MV-4-11 (cell line): ENCODE measurements at regions not wholly inside any gene's neighbourhood (a gene's known extent, or its start where the extent isn't known, plus 50 kb on each side); places are given as distances from the start of the nearest gene placed in this dataset.

Experiments used
- DNase-seq: peaks from one replicate; lab custom pipeline; 2025; lab: John Stamatoyannopoulos, UW

- no peak for DNase-seq
Measured at GRCh38 chr14:97655169-97655948, 858.2 kb downstream of the VRK1 start.

GRCh38 chr14:97657609-97658008, 860.4 kb downstream of the VRK1 start:
- no peak for DNase-seq

- no peak for DNase-seq
Measured at GRCh38 chr14:97687944-97688630, 890.9 kb downstream of the VRK1 start.

- no peak for DNase-seq
Measured at GRCh38 chr14:97688631-97689336, 891.6 kb downstream of the VRK1 start.

- DNase-seq = no peak
Measured at GRCh38 chr14:97692084-97692483, 894.9 kb downstream of the VRK1 start.

GRCh38 chr14:97695456-97695981, 898.3 kb downstream of the VRK1 start:
- no peak for DNase-seq

GRCh38 chr14:97697772-97698171, 900.6 kb downstream of the VRK1 start:
- DNase-seq = peak; percentile 4

GRCh38 chr14:97699026-97699425, 901.8 kb downstream of the VRK1 start:
- DNase-seq = no peak

GRCh38 chr14:97703006-97703760, 906.0 kb downstream of the VRK1 start:
- DNase-seq = no peak

- no peak for DNase-seq
Measured at GRCh38 chr14:97704316-97704885, 907.2 kb downstream of the VRK1 start.

- no peak for DNase-seq
Measured at GRCh38 chr14:97705107-97705506, 907.9 kb downstream of the VRK1 start.

- DNase-seq = peak; percentile 7
Measured at GRCh38 chr14:97705976-97706375, 908.8 kb downstream of the VRK1 start.

- peak; percentile 38 for DNase-seq
Measured at GRCh38 chr14:97706819-97707218, 909.6 kb downstream of the VRK1 start.

GRCh38 chr14:97707603-97708002, 910.4 kb downstream of the VRK1 start:
- DNase-seq = peak; percentile 89

GRCh38 chr14:97709552-97709951, 912.4 kb downstream of the VRK1 start:
- DNase-seq = no peak

- no peak for DNase-seq
Measured at GRCh38 chr14:97710726-97711125, 913.5 kb downstream of the VRK1 start.

- DNase-seq = no peak
Measured at GRCh38 chr14:97712471-97712870, 915.3 kb downstream of the VRK1 start.

GRCh38 chr14:97713023-97713422, 915.8 kb downstream of the VRK1 start:
- DNase-seq = no peak

GRCh38 chr14:97718886-97719442, 921.8 kb downstream of the VRK1 start:
- DNase-seq = no peak

- no peak for DNase-seq
Measured at GRCh38 chr14:97719931-97720330, 922.7 kb downstream of the VRK1 start.

- DNase-seq = no peak
Measured at GRCh38 chr14:97723351-97723750, 926.2 kb downstream of the VRK1 start.
